Activated CD4-positive, alpha-beta T cell treated with anti-CD3 and anti-CD28 coated beads, Interleukin-2, amount 50 U/mL, for 16 hours (primary cell): ENCODE measurements at regions not wholly inside any gene's neighbourhood (a gene's known extent, or its start where the extent isn't known, plus 50 kb on each side); places are given as distances from the start of the nearest gene placed in this dataset.
"Not testable (repeated sequence)": the region's sequence is repeated elsewhere in the genome, so short reads cannot be mapped to it uniquely, and the experiment has no call there.

ENCODE experiments used
- DNase-seq: peaks from one replicate; pipeline ENCODE4 v3.0.0-alpha.2; 2020

DNA sequence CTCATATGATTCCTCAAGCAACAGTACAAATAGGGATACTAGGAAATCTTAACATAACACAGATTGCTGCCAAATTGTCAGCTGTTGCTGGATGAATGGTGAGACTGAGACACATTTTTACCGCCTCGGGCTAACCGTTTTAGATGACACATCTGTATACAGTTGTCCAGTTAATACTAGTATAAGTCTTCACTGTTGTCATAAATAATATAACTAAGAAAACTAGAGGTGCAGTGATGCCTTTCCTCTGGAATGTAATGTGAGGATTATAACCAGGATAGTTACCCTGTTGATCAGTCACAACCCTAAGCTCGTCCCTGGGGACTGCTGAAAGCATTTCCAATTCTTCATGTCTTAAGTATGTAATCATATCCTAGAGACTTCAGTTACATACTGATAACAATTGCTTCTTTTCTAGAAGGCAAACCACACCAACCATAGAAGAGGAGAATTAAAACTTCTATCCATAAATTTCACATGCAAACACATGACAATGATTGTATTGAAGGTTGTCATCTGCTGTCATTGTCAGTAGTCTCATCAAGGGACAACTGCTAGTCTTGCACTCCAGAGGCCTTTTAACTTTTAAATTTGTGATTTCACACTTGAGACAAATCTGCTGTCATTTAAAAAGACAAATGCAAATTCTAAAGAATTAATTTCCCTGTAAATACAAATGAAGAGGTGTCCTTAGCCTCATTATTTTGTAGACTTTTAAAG, 100.4 kb upstream of the SEMA3D start:
- DNase-seq = no peak

DNA sequence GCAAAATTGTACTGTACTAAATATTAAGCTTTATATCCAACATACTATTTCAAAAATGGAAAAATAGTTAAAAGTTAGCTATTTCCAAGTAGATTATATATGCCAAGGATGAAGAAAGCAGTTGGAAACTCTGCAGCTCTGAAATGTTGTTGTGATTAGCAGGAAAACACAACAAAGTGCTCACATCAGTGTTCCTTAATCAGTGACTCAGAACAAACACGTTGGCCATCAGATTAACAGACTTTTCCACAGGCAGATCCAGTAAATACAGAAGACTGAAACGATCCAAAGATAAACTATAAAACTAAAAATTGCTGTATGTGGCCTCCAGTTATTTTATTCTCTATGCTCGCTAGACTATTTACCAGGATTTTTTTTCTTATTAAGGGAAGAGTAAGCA, 99.6 kb upstream of the SEMA3D start:
- no peak for DNase-seq

DNA sequence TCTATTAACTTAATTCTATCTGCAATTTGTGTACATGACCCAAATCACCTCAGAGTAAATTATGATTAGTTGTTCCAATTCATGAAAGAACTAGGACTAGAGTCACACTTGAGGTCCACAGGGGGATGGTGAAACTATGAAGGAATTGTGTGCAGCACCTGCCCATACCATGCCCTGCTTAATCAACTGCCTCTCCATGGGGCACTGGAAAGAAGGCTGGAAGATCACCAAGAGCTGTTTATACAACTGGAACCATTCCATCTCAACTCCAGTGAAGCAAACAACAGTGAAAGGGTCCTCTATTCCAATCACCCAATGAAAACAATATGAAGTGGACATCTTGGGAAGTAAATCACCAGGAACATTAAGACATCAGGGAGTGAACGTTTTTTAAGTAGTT, 98.7 kb upstream of the SEMA3D start:
- DNase-seq = no peak

DNA sequence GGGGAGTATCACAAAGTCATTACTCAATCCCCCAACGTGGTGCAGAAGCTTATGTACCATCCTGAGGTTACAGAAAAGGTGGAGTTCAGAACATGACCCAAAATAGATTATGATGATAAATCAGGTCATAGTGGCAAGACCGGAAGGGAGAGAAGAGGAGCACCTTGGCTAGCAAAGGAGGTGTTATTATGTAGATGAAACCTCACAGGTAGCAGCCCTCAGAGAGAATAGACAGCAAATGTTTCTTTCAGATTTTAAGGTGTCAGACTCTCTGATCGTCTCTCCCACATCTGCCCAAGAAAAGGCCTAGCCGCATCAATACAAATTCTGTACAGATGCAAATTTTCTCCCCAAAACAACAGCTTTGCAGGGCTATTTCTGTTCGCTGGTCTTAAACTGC, 88.3 kb upstream of the SEMA3D start:
- DNase-seq = no peak

DNA sequence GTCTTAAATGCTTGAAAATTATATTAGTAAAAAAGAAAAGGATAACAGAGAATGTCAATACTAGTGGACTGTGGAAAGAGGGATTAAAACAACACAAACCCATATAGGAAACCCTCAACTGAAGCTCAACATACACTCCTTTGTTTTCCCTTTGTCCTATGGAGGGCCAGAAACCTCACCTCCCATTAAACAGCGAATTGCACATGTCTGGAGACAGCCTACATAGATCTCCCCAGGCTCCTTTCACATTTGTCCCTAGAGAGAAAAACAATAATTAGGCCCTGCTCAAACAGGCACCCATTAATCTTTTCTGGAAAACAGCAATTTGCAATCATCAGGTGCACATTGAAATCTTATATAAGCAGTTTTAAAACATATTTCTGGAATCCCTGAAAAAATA, 87.6 kb upstream of the SEMA3D start:
- DNase-seq = no peak

DNA sequence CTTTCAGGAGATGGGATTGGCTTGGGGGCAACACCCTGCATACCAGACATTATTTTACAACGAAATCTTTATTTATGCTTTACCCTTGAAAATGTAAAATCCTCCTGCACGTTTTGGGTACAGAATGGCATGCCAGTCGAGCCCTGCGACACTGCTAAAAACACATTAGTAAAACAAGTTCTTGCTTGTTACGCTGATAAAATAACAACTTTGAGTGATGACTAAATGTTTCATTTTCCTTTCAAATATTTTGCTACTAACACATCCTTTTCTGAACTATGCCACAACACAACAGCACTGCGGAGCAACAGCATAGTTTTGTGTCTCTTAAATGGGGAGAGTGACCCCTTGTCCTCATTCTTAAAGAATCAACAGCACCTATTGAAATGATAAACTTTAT, 76.0 kb upstream of the SEMA3D start:
- no peak for DNase-seq

DNA sequence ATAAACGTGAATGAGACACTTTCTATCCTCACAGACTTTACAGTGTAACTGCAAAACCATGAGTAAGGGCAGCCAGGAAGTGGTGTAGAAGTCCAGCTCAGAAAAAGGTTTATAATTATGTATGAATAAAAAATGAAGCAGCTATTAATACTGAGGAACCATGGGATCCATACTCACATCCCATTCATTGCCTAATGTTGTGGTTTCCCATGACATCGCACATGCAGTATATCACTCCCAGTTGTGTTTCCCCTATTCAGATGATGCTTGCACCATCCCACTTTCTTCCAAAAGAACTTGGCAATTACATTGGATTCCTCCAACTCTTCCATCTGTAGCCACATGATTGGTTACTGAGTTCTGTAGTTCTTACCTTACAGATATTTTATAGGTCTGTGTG, 74.5 kb upstream of the SEMA3D start:
- no peak for DNase-seq

DNA sequence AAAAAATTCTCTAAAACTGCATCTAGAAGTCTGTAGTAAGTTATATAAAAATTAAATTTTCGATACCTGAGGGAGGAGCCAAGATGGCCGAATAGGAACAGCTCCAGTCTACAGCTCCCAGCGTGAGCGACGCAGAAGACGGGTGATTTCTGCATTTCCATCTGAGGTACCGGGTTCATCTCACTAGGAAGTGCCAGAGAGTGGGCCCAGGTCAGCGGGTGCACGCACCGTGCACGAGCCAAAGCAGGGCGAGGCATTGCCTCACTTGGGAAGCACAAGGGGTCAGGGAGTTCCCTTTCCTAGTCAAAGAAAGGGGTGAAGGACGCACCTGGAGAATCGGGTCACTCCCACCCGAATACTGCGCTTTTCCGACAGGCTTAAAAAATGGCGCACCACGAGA, 62.9 kb upstream of the SEMA3D start:
- DNase-seq = not testable (repeated sequence)

DNA sequence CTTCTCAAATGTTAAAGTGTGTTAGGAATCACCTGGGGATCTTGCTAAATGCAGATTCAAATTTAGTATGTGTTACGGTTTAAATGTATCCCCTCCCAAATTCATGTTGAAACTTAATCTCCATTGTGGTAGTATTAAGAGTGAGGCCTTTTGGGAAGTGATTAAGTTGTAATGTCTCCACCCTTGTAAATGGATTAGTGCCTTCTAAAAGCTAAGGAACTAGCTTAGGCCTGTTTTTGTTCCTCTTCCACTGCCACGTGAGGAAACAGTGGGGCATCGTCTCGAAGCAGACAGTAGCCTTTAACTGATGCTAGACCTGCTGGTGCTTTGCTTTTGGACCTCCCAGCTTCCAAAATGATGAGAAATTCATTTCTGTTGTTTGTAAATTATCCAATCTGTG, 52.3 kb upstream of the SEMA3D start:
- no peak for DNase-seq

DNA sequence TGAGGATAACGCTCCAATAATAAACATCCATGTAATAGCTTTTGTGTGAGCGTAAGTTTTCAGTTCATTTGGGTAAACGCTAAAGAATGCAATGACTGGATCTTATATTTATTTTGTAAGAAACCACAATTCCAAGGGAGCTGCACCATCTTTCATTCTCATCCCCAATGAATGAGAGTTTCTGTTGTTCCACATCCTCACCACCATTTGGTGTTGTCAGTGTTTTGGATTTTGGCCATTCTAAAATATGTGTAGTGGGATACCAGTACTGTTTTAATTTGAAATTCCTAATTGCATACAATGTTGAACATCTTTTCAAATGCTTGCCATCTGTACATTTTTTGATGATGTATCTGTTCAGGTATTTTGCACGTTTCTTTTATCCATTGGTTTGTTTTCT, 50.9 kb upstream of the SEMA3D start:
- no peak for DNase-seq
